Right cardiac atrium (tissue), 5 donors: ENCODE measurements at regions not wholly inside any gene's neighbourhood (a gene's known extent, or its start where the extent isn't known, plus 50 kb on each side); places are given as distances from the start of the nearest gene placed in this dataset.

Source experiments
- ATAC-seq, 2 donors: fragments of 200-7000 bp; cut with Tn5 transposase; one replicate each; pipeline versions ENCODE4 v1.8.0 to v1.9.1; 2020; ENCODE audit warnings: moderate library complexity in 2 of 2, mild to moderate bottlenecking in 1 of 2
- DNase-seq, 3 donors: peaks; one replicate each; pipeline ENCODE4 v3.0.0-alpha.2; 2020
- H3K27ac ChIP-seq: one replicate; pipeline ENCODE4 v1.5.1; 2013; ENCODE audit warnings: mild to moderate bottlenecking, low read length, control low read depth, moderate library complexity
- H3K27me3 ChIP-seq: one replicate; pipeline ENCODE4 v1.6.1; 2013; ENCODE audit not compliant: control insufficient read depth, insufficient read depth
- H3K4me1 ChIP-seq: one replicate; pipeline ENCODE4 v1.6.1; 2013; ENCODE audit warnings: low read length; ENCODE audit not compliant: control insufficient read depth, insufficient read depth
- H3K4me3 ChIP-seq: one replicate; pipeline ENCODE4 v1.5.1; 2013; ENCODE audit warnings: low read length, control low read depth
- H3K9me3 ChIP-seq: one replicate; pipeline ENCODE4 v1.6.1; 2013; ENCODE audit warnings: low read length; ENCODE audit not compliant: control insufficient read depth
- WGBS: extraction: QIAGEN DNeasy Blood & Tissue Kit; methylation state at CpG from one replicate; pipeline ENCODE4 v1.1.7; 2013; 5-methylcytosine and 5-hydroxymethylcytosine counted together
- intact Hi-C, 4 donors: fragments of 100-400 bp; cut with DNase I; formaldehyde crosslinking; loops; one replicate each; pipeline versions ENCODE4 v1.11.0 to v1.14.0; 2022 to 2023
- donor health status: healthy with polysubstance abuse.
- donor health status: DM: no; HTN: yes; CAD: no.
- donor health status: DM: no; HTN: no; CAD: no.
- donor health status: DM: no; HTN: yes; CAD: no; lungs with severe emphysema.
- donor health status: DM: yes; HTN: yes; CAD: no.

GRCh38 chr9:75461183-75461582 lies 372.9 kb downstream of the OSTF1 start:
- ATAC-seq (no peak), DNase-seq (no peak)
- no peak overlapping the region for H3K4me3 ChIP-seq
- no peaks in the 10 kb centered on the region for H3K9me3 ChIP-seq
- intact Hi-C loops = no loop called here
- H3K27me3 ChIP-seq = no peaks in the 10 kb centered on the region
- no peaks in the 10 kb centered on the region for H3K4me1 ChIP-seq
- no peak overlapping the region for H3K27ac ChIP-seq

- Histone ChIP-seq H3K4me1 (no peaks in the 10 kb centered on the region), H3K27me3 (no peaks in the 10 kb centered on the region), H3K9me3 (no peaks in the 10 kb centered on the region), H3K27ac (no peak overlapping the region), H3K4me3 (no peak overlapping the region)
- intact Hi-C loops = no loop called here
- ATAC-seq (no peak), DNase-seq (no peak)
- 85% methylated on average over 1 of the region's 1 CpG for WGBS
Observed at GRCh38 chr9:75462866-75463265, 374.6 kb downstream of the OSTF1 start.

DNA sequence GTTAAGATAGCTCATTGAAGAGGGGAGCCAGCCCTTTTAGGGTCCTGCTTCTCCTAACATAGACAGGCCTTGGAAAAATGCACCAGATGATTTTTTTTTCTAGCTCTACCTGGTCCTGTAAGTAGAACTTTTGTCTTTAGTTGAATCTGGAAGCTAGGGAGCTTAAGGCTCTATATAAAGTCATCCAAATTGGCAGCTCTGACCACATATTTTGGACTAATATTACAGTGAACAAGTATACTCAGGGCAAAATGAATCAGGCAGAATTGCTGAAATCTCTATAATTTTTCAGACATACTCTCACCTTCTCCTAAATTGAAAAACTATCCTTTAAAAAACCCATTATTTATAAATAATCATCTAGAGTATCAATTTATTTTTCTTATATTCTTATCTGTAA lies 375.6 kb downstream of the OSTF1 start:
- Histone ChIP-seq H3K27me3 (no peaks in the 10 kb centered on the region), H3K27ac (no peak overlapping the region), H3K4me1 (no peaks in the 10 kb centered on the region), H3K9me3 (no peaks in the 10 kb centered on the region), H3K4me3 (no peak overlapping the region)
- no peak for DNase-seq
- intact Hi-C loops = no loop called here
- ATAC-seq = no peak

GRCh38 chr9:75464726-75465125 lies 376.4 kb downstream of the OSTF1 start:
- no peak for ATAC-seq
- no peaks in the 10 kb centered on the region for H3K4me1 ChIP-seq

GRCh38 chr9:75467142-75467541 lies 378.8 kb downstream of the OSTF1 start:
- DNase-seq = no peak
- Histone ChIP-seq H3K4me1 (no peaks in the 10 kb centered on the region), H3K27me3 (no peaks in the 10 kb centered on the region), H3K27ac (no peak overlapping the region), H3K9me3 (no peaks in the 10 kb centered on the region), H3K4me3 (no peak overlapping the region)
- WGBS = 85% methylated on average over 2 of the region's 2 CpGs
- intact Hi-C loops = no loop called here
- ATAC-seq = no peak

More at GRCh38 chr9:75464726-75465125, 376.4 kb downstream of the OSTF1 start:
- Histone ChIP-seq H3K4me3 (no peak overlapping the region), H3K27me3 (no peaks in the 10 kb centered on the region), H3K9me3 (no peaks in the 10 kb centered on the region), H3K27ac (no peak overlapping the region)
- no peak for DNase-seq
- intact Hi-C loops = no loop called here
- WGBS = 87% methylated on average over 4 of the region's 4 CpGs

DNA sequence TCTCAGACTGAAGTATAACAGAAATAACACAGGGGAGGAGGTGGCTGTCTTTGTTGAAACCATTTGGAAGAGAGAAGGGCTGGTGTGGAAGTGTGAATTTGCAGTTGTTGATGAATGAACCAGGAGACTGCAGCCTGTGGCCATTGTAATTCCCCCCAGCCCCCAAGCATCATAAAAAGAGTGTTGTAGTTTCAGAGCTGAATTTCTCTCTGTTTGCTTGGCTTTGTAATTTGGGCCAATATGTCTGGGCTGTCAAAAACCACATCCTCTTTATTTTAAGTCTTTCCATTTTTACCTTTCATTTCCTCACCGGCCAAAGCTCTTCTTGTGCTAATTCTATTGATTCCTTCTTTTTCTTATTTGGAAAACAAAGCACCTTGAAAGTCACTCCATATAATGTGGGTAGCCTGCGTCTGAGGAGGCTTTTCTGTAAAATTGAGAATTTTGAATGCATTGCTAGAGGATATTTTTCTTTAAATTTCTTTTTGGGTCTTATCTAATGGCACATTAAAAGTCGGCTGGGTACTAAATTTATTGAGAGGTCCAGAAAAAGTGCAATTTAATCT lies 383.3 kb downstream of the OSTF1 start:
- Histone ChIP-seq H3K4me1 (no peaks in the 10 kb centered on the region), H3K27ac (no peak overlapping the region), H3K9me3 (no peaks in the 10 kb centered on the region), H3K27me3 (no peaks in the 10 kb centered on the region), H3K4me3 (no peak overlapping the region)
- intact Hi-C loops = no loop called here
- DNase-seq (no peak), ATAC-seq (no peak)
- WGBS = 61% methylated on average over 3 of the region's 3 CpGs

DNA sequence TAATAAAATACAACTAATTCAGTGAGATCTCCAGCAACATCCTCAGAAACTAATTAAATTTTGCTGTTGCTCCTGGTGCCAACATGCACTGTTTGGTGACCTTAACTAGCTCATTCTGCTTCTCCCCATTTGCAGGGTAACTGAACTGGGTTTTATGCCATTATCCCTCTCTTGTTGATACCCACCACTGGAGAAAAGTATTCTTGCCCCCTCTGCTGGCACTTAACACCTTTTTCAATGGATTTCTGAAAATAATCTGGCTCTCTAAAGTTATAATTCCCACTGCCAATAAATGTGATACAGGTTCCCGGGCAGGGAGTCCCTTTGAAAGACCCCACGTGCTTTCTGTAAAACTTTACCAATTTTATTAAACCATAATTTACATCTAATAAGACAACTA lies 394.3 kb downstream of the OSTF1 start:
- no peak for ATAC-seq
- H3K4me1 ChIP-seq = no peaks in the 10 kb centered on the region
- H3K27me3 ChIP-seq = no peaks in the 10 kb centered on the region
- intact Hi-C loops = no loop called here
- H3K9me3 ChIP-seq = no peaks in the 10 kb centered on the region
- DNase-seq = no peak
- H3K4me3 ChIP-seq = no peak overlapping the region
- H3K27ac ChIP-seq = no peak overlapping the region
- WGBS = 78% methylated on average over 2 of the region's 2 CpGs

DNA sequence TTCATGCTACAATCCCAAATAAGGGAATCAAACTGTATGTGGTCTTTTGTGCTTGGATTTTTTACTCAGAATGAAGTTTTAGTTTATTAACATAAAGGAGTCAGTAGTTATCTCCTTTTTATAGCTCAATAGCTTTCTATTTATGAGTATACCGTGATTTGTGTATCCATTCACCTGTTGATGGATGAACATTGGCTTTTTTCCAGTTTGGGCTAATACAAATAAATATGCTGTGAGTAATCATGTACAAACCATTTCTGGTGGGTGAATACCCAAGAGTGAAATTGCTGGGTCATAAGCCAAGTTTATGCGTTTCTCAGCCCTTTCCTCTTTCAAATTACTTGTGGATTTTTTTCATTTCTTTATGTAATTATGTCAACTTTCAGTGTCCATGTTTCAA lies 395.3 kb downstream of the OSTF1 start:
- H3K27me3 ChIP-seq = no peaks in the 10 kb centered on the region
- H3K4me1 ChIP-seq = no peaks in the 10 kb centered on the region
- DNase-seq (no peak), ATAC-seq (no peak)
- intact Hi-C loops = no loop called here
- no peak overlapping the region for H3K4me3 ChIP-seq
- WGBS = 60% methylated on average over 2 of the region's 2 CpGs
- no peak overlapping the region for H3K27ac ChIP-seq
- no peaks in the 10 kb centered on the region for H3K9me3 ChIP-seq

DNA sequence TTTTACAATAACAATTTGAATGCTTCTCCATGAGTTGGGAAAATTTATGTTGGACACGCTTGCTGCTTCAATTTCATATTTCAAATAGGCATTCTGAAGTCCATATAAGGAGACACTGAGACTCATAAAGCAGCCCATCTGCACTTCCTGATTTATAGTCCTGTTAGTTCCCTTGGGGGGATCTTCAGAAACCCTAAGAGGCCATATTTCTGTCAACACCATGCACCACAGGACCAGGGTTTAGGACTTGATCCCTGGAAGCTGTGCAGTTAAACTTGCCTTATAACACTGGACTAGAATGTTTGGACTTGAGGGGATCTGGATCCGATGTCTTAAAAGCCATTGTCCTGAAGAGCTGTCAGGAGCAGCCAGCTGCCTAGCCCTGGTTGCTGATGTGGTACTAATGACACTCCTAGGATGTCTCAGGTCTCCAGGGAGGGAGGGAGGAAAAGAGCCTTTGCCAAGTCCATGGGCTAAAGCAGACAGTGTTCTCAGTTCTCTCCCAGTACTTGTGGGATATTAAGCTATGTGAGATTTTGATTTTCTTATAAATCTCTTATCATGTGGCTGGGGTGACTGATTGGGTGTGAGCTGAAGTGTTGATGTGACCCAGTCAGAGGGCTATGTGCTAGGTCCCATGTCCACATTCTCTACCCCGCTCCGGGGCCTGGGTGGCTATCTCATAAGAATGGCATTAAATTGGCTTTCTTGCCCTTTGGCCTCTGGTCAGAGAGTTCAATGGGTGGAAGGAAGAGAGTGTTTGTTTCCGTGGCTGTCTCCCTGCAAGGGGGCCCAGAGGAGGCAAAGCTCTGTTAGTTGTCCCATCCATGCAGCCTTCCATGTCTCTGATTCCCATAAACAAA lies 399.8 kb downstream of the OSTF1 start:
- ATAC-seq = peak in 1 of 2 donors; percentile 65
- H3K9me3 ChIP-seq = no peaks in the 10 kb centered on the region
- DNase-seq = peak; percentile 12 to 63 (median 33)
- H3K4me1 ChIP-seq = no peaks in the 10 kb centered on the region
- H3K27me3 ChIP-seq = no peaks in the 10 kb centered on the region
- H3K4me3 ChIP-seq = no peak overlapping the region
- intact Hi-C loops = no loop called here
- 40% methylated on average over 5 of the region's 5 CpGs for WGBS
- no peak overlapping the region for H3K27ac ChIP-seq

DNA sequence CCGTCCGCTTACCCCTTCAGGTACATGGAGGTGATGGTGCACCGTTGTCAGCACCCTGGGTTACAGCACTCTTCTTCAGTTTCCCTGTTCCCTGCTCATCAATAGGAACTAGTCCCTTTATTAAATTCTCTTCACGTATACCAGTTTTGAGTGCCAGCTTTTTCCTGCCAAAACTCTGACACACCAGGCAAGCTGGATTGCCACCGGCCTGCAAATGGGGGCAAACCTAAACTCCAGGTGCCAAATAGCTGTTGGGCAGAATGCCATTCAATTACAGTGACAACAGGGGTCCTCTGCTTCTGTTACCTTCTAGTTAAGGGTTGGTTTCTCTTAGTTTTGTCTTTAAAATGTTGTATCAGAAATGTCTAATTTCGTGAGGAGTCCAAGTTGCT lies 400.4 kb downstream of the OSTF1 start:
- Histone ChIP-seq H3K4me3 (no peak overlapping the region), H3K27me3 (no peaks in the 10 kb centered on the region), H3K4me1 (no peaks in the 10 kb centered on the region), H3K27ac (no peak overlapping the region), H3K9me3 (no peaks in the 10 kb centered on the region)
- WGBS = 78% methylated on average over 6 of the region's 6 CpGs
- ATAC-seq = no peak
- intact Hi-C loops = no loop called here
- peak in 1 of 3 donors; percentile 20 for DNase-seq

DNA sequence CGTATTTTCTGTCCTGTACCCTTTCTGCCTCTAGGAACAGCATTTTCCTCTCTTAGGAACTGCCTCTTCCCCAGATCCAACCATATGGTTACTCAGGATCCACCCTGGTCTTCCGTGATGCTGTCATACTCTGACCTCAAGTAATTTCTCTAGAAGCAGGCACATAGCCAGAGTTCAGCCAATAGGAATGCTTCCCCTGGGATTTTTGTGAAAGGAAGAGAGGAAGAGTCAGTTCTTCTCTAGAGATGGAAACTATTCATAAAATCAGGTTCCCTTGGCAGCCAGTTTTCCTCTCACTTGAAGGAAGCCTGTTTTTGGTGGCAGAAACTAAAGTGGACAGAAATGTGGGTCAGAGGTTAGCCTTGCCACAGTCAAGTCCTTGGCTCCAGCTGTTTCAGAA lies 400.1 kb upstream of the PCSK5 start:
- ATAC-seq (peak in 1 of 2 donors; percentile 62), DNase-seq (no peak)
- Histone ChIP-seq H3K9me3 (no peaks in the 10 kb centered on the region), H3K4me3 (no peak overlapping the region), H3K27me3 (no peaks in the 10 kb centered on the region), H3K27ac (no peak overlapping the region), H3K4me1 (no peaks in the 10 kb centered on the region)
- WGBS = 52% methylated on average over 2 of the region's 2 CpGs
- intact Hi-C loops = no loop called here
